PC-3 (cell line): ENCODE measurements at regions not wholly inside any gene's neighbourhood (a gene's known extent, or its start where the extent isn't known, plus 50 kb on each side); places are given as distances from the start of the nearest gene placed in this dataset.

Source experiments
- CTCF ChIP-seq: fragments of 300-600 bp; sonication (generic); conservative IDR thresholded peaks from 2 replicates; pipeline ENCODE4 v1.5.1; 2017; ENCODE audit warnings: antibody characterized with exemption, low read depth, mild to moderate bottlenecking, low read length
- EZH2phosphoT487 ChIP-seq: fragments of 300-600 bp; sonication (generic); IDR thresholded peaks from 2 replicates; pipeline ENCODE4 v1.6.1; 2018; ENCODE audit warnings: mild to moderate bottlenecking, antibody characterized with exemption, low read length, borderline replicate concordance

GRCh38 chr16:27692576-27692975, 142.6 kb downstream of the KATNIP start:
- no peak for TF ChIP-seq CTCF
- TF ChIP-seq EZH2phosphoT487, result no peak
